Panc1 (cell line): ENCODE measurements at regions not wholly inside any gene's neighbourhood (a gene's known extent, or its start where the extent isn't known, plus 50 kb on each side); places are given as distances from the start of the nearest gene placed in this dataset.

Experiments
- ATAC-seq: fragments of 200-7000 bp; cut with Tn5 transposase; 2 replicates; pipeline ENCODE4 v1.9.1; 2020; ENCODE audit warnings: mild to moderate bottlenecking, moderate library complexity
- BruUV-seq: library from RNA; stranded (reverse); fragments of 400-500 nt; replicated peaks from 2 replicates; lab custom pipeline; 2021; lab: Mats Ljungman, UMichigan
- CTCF ChIA-PET: fragments of 300-600 bp; sonication (Branson Sonifier 250); formaldehyde crosslinking; loops from one replicate; lab custom pipeline; 2022; ENCODE audit warnings: antibody characterized with exemption; lab: Charles Lee
- POLR2A ChIA-PET: fragments of 300-600 bp; sonication (Branson Sonifier 250); formaldehyde crosslinking; loops from one replicate; lab custom pipeline; 2022; ENCODE audit warnings: antibody characterized with exemption; lab: Charles Lee
- DNase-seq: peaks from one replicate; pipeline ENCODE4 v3.0.0-alpha.2; 2010; ENCODE audit warnings: low read depth, low spot score
- H3K27ac ChIP-seq: 2 replicates; pipeline ENCODE4 v1.5.1; 2011; ENCODE audit warnings: mild to moderate bottlenecking, low read length, inconsistent platforms
- H3K27me3 ChIP-seq: fragments of 200-500 bp; sonication (Bioruptor generic); 2 replicates; pipeline ENCODE4 v1.6.0; 2014; ENCODE audit warnings: low read length, inconsistent platforms; ENCODE audit not compliant: control insufficient read depth, insufficient read depth
- H3K36me3 ChIP-seq: fragments of 200-500 bp; sonication (Bioruptor generic); 2 replicates; pipeline ENCODE4 v1.5.1; 2014; ENCODE audit warnings: inconsistent platforms, mild to moderate bottlenecking, low read length, moderate library complexity; ENCODE audit not compliant: control insufficient read depth, insufficient read depth
- H3K4me1 ChIP-seq: 2 replicates; pipeline ENCODE4 v1.5.1; 2011; ENCODE audit warnings: inconsistent platforms, mild to moderate bottlenecking, low read length, moderate library complexity; ENCODE audit not compliant: control insufficient read depth, insufficient read depth
- H3K4me3 ChIP-seq, 2 experiments: 2 replicates each; pipeline ENCODE4 v1.5.1; 2011 to 2012; ENCODE audit warnings: low read depth in 2 of 2, low read length in 2 of 2, mild to moderate bottlenecking in 2 of 2, inconsistent platforms in 1 of 2, moderate library complexity in 1 of 2
- H3K9me3 ChIP-seq: fragments of 200-500 bp; sonication (Bioruptor generic); 2 replicates; pipeline ENCODE4 v1.5.1; 2014; ENCODE audit warnings: low read depth, mild to moderate bottlenecking, inconsistent platforms, low read length, moderate library complexity; ENCODE audit not compliant: control insufficient read depth, insufficient read depth
- POLR2AphosphoS5 ChIP-seq: IDR thresholded peaks from 2 replicates; pipeline ENCODE4 v1.6.1; 2012; ENCODE audit warnings: mild to moderate bottlenecking, low read depth, low read length, moderate library complexity
- REST ChIP-seq, 2 experiments: IDR thresholded peaks; 2 replicates each; pipeline ENCODE4 v1.6.1; 2011 to 2012; ENCODE audit warnings: low read depth in 2 of 2, control low read depth in 1 of 2, low read length in 1 of 2, mild to moderate bottlenecking in 1 of 2, moderate library complexity in 1 of 2; ENCODE audit not compliant: insufficient read depth in 1 of 2
- SIN3A ChIP-seq: IDR thresholded peaks from 2 replicates; pipeline ENCODE4 v1.6.1; 2012; ENCODE audit warnings: low read depth, mild to moderate bottlenecking, low read length, moderate library complexity, borderline replicate concordance; ENCODE audit not compliant: insufficient read depth
- TCF7L2 ChIP-seq: IDR thresholded peaks from 2 replicates; pipeline ENCODE4 v1.6.1; 2011; ENCODE audit warnings: mild to moderate bottlenecking, low read depth, low read length, inconsistent platforms
- in situ Hi-C: cut with HindIII; loops from 2 replicates; pipeline ENCODE4 v1.10.0; 2016; ENCODE audit warnings: low sequenced_read_pairs, low pct_unique_long_range_greater_than_20kb
- intact Hi-C: fragments of 100-400 bp; cut with micrococcal nuclease; formaldehyde crosslinking; loops from one replicate; pipeline ENCODE4 v1.10.0; 2022; ENCODE audit not compliant: unreplicated experiment
- TF ChIP-seq, protein P1 (sequence below): fragments of 450-650 bp; IDR thresholded peaks from 2 replicates; pipeline ENCODE4 v1.5.1; 2017; ENCODE audit warnings: mild to moderate bottlenecking

DNA sequence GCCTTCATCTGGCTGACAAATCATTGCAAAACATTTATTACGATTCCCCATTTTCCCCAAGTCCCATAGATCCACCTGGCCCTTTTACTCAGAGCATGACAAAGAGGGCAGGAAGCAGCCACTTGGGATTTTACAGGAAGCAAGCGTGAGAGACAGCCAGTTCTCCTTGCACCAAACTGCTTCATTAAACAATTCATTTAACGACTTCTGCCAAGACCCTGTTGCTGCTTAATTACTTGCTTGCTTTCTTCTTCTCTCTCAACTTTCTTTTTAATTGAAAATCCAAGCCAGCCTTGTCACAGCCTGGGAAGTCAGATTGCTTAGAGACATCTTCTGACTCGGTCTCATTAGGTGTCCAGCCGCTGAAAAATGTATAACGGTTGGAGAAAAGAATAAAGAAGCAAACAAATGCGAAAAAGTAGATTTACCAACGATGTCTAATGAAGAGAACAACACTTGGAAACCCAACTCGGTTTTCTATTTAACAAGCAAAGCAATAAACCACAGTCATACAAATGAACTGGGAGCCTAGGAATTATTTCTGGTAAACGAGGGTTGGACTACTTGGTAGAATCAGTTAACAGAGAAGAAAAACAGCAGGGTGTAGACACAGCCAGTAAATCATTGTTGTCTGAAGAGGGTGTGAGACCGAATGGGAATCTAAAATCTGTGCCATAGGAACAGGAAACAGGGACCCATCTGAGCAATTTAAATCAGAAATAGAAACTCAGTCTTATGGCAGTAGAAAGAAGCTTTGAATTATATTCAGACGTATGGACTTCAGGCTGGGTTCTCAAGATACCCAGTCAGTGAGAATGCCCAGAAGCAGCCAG is 298.3 kb downstream of the LRRC3B start:
- CTCF ChIA-PET, result no interaction called here

GRCh38 chr3:26931896-26932295 is 309.3 kb downstream of the LRRC3B start:
- CTCF ChIA-PET, result no interaction called here
- POLR2A ChIA-PET, result no interaction called here
- no TSS peak for BruUV-seq
- ATAC-seq (no peak), DNase-seq (no peak)
- intact Hi-C loops, result no loop called here
- Histone ChIP-seq H3K36me3 (no peaks in the 10 kb centered on the region), H3K27me3 (no peaks in the 10 kb centered on the region), H3K4me1 (no peaks in the 10 kb centered on the region), H3K4me3 (no peak overlapping the region), H3K9me3 (no peaks in the 10 kb centered on the region), H3K27ac (no peak overlapping the region)
- in situ Hi-C loops, result no loop called here
- no peak for TF ChIP-seq SIN3A
- TF ChIP-seq TCF7L2, result no peak
- TF ChIP-seq, protein P1, sequence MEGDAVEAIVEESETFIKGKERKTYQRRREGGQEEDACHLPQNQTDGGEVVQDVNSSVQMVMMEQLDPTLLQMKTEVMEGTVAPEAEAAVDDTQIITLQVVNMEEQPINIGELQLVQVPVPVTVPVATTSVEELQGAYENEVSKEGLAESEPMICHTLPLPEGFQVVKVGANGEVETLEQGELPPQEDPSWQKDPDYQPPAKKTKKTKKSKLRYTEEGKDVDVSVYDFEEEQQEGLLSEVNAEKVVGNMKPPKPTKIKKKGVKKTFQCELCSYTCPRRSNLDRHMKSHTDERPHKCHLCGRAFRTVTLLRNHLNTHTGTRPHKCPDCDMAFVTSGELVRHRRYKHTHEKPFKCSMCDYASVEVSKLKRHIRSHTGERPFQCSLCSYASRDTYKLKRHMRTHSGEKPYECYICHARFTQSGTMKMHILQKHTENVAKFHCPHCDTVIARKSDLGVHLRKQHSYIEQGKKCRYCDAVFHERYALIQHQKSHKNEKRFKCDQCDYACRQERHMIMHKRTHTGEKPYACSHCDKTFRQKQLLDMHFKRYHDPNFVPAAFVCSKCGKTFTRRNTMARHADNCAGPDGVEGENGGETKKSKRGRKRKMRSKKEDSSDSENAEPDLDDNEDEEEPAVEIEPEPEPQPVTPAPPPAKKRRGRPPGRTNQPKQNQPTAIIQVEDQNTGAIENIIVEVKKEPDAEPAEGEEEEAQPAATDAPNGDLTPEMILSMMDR, result no peak
- TF ChIP-seq REST (IDR thresholded peaks at IDR 0.05; ENCODE audit: insufficient read depth in 1 of 2, low read depth in 2 of 2, low read length in 1 of 2), result no peak
- TF ChIP-seq POLR2AphosphoS5, result no peak

More for the DNA sequence above, 298.3 kb downstream of the LRRC3B start:
- ATAC-seq, result no peak
- H3K4me1 ChIP-seq, result no peaks in the 10 kb centered on the region
- H3K27ac ChIP-seq, result no peak overlapping the region
- no peaks in the 10 kb centered on the region for H3K36me3 ChIP-seq
- no peak for TF ChIP-seq REST (IDR thresholded peaks at IDR 0.05; ENCODE audit: insufficient read depth in 1 of 2, low read depth in 2 of 2, low read length in 1 of 2)
- no peak for TF ChIP-seq TCF7L2
- TF ChIP-seq SIN3A, result no peak
- no peak for TF ChIP-seq POLR2AphosphoS5
- TF ChIP-seq, protein P1, result no peak
- intact Hi-C loops (no loop called here), in situ Hi-C loops (no loop called here)
- POLR2A ChIA-PET, result no interaction called here
- no TSS peak for BruUV-seq
- no peaks in the 10 kb centered on the region for H3K27me3 ChIP-seq
- H3K4me3 ChIP-seq, result no peak overlapping the region
- no peaks in the 10 kb centered on the region for H3K9me3 ChIP-seq
- DNase-seq, result no peak
